ENCODE measurements at regions not wholly inside any gene's neighbourhood (a gene's known extent, or its start where the extent isn't known, plus 50 kb on each side); places are given as distances from the start of the nearest gene placed in this dataset.

GRCh38 chr6:90970672-90971071 lies 383.8 kb upstream of the MAP3K7 start:
- Histone ChIP-seq H3K4me1 (replicated peaks in 1 of 4; ENCODE audit: control insufficient read depth in 3 of 4, insufficient read depth in 4 of 4, low read length in 3 of 4) (no peaks in the 10 kb centered on the region), H3K14ac (ENCODE audit: insufficient read length) (no peak overlapping the region), H2BK12ac (ENCODE audit: low read depth, low read length) (no peak overlapping the region), H4K20me1 (replicated peaks in 1 of 2; ENCODE audit: control insufficient read depth in 1 of 2, insufficient read depth in 2 of 2, low read length in 2 of 2) (no peaks in the 10 kb centered on the region), H2AK5ac (ENCODE audit: low read depth, low read length) (no peak overlapping the region), H2AFZ (ENCODE audit: low read length) (no peak overlapping the region), H2BK5ac (ENCODE audit: low read depth, low read length) (no peak overlapping the region), H2BK15ac (ENCODE audit: low read length) (no peak overlapping the region), H3K9ac (replicated peaks in 1 of 4; ENCODE audit: extremely low read depth in 1 of 4, low read depth in 3 of 4, low read length in 3 of 4) (no peak overlapping the region), H3K9me3 (ENCODE audit: insufficient read depth in 2 of 2, low read depth in 1 of 2, low read length in 1 of 2) (no peaks in the 10 kb centered on the region), H3K4me3 (ENCODE audit: extremely low read depth in 1 of 4, insufficient read depth in 2 of 4, low read depth in 3 of 4, low read length in 4 of 4) (no peak overlapping the region), H3K56ac (replicated peaks; ENCODE audit: insufficient read length, low read depth, low read length) (no peak overlapping the region), H3K27ac (ENCODE audit: low read depth, low read length) (no peak overlapping the region), H3K79me2 (ENCODE audit: control insufficient read depth in 1 of 2, insufficient read depth in 2 of 2, low read length in 2 of 2) (no peaks in the 10 kb centered on the region), H3K18ac (ENCODE audit: extremely low read depth, low read length) (no peak overlapping the region), H3K23ac (ENCODE audit: insufficient read length) (no peak overlapping the region), H3K23me2 (ENCODE audit: low read depth, low read length) (no peaks in the 10 kb centered on the region), H3K36me3 (ENCODE audit: control insufficient read depth in 2 of 4, insufficient read depth in 4 of 4, low read length in 3 of 4) (no peaks in the 10 kb centered on the region), H2BK20ac (ENCODE audit: low read length) (no peak overlapping the region), H4K91ac (replicated peaks; ENCODE audit: insufficient read length, low read length) (no peak overlapping the region), H3K4ac (replicated peaks; ENCODE audit: insufficient read length, low read depth, low read length) (no peak overlapping the region), H3K27me3 (replicated peaks in 1 of 4; ENCODE audit: control insufficient read depth in 3 of 4, extremely low read depth in 1 of 4, insufficient read depth in 3 of 4, low read length in 3 of 4) (peaks cover 0 to 1% (median 0%) of the 10 kb centered on the region in 4 experiments; a peak in 2 of 7 replicates), H2BK120ac (replicated peaks; ENCODE audit: low read depth, low read length) (no peak overlapping the region), H4K5ac (ENCODE audit: insufficient read length, low read depth, low read length) (no peak overlapping the region), H3K79me1 (ENCODE audit: low read depth, low read length) (no peaks in the 10 kb centered on the region), H4K8ac (ENCODE audit: extremely low read depth, insufficient read depth, low read length) (no peak overlapping the region), H3K4me2 (ENCODE audit: insufficient read depth in 1 of 2, low read depth in 2 of 2, low read length in 2 of 2) (no peak overlapping the region)
- POLR2A ChIA-PET (ENCODE audit: partially characterized antibody), result no interaction called here
- CTCF ChIA-PET (ENCODE audit: partially characterized antibody), result no interaction called here
- FAIRE-seq (no peak), DNase-seq (ENCODE audit: low read depth in 1 of 2, low spot score in 2 of 2) (no peak)
- TF ChIP-seq ATF2 (IDR thresholded peaks at IDR 0.05; ENCODE audit: low read length) (no peak), NANOG (IDR thresholded peaks at IDR 0.05; ENCODE audit: insufficient read depth, low read depth, low read length, poor library complexity, severe bottlenecking) (no peak), RXRA (IDR thresholded peaks at IDR 0.05; ENCODE audit: insufficient read depth, low read depth, low read length) (no peak), FOSL1 (IDR thresholded peaks at IDR 0.05; ENCODE audit: insufficient read depth, low read depth, low read length) (no peak), CBX5 (IDR thresholded peaks at IDR 0.05; ENCODE audit: low read depth, low read length) (no peak), CEBPB (IDR thresholded peaks at IDR 0.05; ENCODE audit: low read depth, low read length) (no peak), HDAC2 (IDR thresholded peaks at IDR 0.05; ENCODE audit: borderline replicate concordance in 1 of 2, low read depth in 2 of 2, low read length in 2 of 2) (no peak), SRF (IDR thresholded peaks at IDR 0.05; ENCODE audit: low read depth, low read length) (no peak), SAP30 (IDR thresholded peaks at IDR 0.05; ENCODE audit: insufficient read depth, insufficient replicate concordance, low read length) (no peak), TAF1 (IDR thresholded peaks at IDR 0.05; ENCODE audit: low read depth, low read length) (no peak), MAFK (IDR thresholded peaks at IDR 0.05; ENCODE audit: low read depth, low read length) (no peak), POU5F1 (IDR thresholded peaks at IDR 0.05; ENCODE audit: low read depth, low read length) (no peak), SIX5 (IDR thresholded peaks at IDR 0.05; ENCODE audit: low read depth, low read length) (no peak)

Measured in H1 (cell line).